Suppressor macrophage treated with lipopolysaccharide for 4 hours (primary cell): ENCODE measurements at regions not wholly inside any gene's neighbourhood (a gene's known extent, or its start where the extent isn't known, plus 50 kb on each side); places are given as distances from the start of the nearest gene placed in this dataset.
"Not testable (repeated sequence)": the region's sequence is repeated elsewhere in the genome, so short reads cannot be mapped to it uniquely, and the experiment has no call there.

Experiments used
- DNase-seq: peaks from one replicate; pipeline ENCODE4 v3.0.0-alpha.2; 2020

GRCh38 chr5:164145458-164145857 is 640.0 kb downstream of the MAT2B start:
- no peak for DNase-seq

- no peak for DNase-seq
Observed at GRCh38 chr5:164146223-164146622, 640.8 kb downstream of the MAT2B start.

GRCh38 chr5:164148292-164148691 is 642.9 kb downstream of the MAT2B start:
- DNase-seq: no peak

- DNase-seq: not testable (repeated sequence)
Observed at GRCh38 chr5:164152539-164152938, 647.1 kb downstream of the MAT2B start.

GRCh38 chr5:164153469-164154172 is 648.2 kb downstream of the MAT2B start:
- DNase-seq: no peak

GRCh38 chr5:164170814-164171213 is 665.4 kb downstream of the MAT2B start:
- DNase-seq: no peak

- no peak for DNase-seq
Observed at GRCh38 chr5:164175083-164175482, 669.7 kb downstream of the MAT2B start.

GRCh38 chr5:164179406-164179805 is 674.0 kb downstream of the MAT2B start:
- no peak for DNase-seq

GRCh38 chr5:164181604-164182003 is 676.2 kb downstream of the MAT2B start:
- no peak for DNase-seq

- DNase-seq: no peak
Observed at GRCh38 chr5:164184158-164184557, 678.7 kb downstream of the MAT2B start.

- no peak for DNase-seq
Observed at GRCh38 chr5:164185000-164185399, 679.6 kb downstream of the MAT2B start.

GRCh38 chr5:164186550-164186949 is 681.1 kb downstream of the MAT2B start:
- DNase-seq: no peak

GRCh38 chr5:164187785-164188184 is 682.4 kb downstream of the MAT2B start:
- DNase-seq: no peak

- DNase-seq: no peak
Observed at GRCh38 chr5:164188733-164189148, 683.3 kb downstream of the MAT2B start.

- DNase-seq: no peak
Observed at GRCh38 chr5:164191240-164191639, 685.8 kb downstream of the MAT2B start.

GRCh38 chr5:164202338-164202737 is 696.9 kb downstream of the MAT2B start:
- DNase-seq: no peak

- no peak for DNase-seq
Observed at GRCh38 chr5:164203581-164204225, 698.3 kb downstream of the MAT2B start.

GRCh38 chr5:164204338-164204946 is 699.0 kb downstream of the MAT2B start:
- no peak for DNase-seq

- no peak for DNase-seq
Observed at GRCh38 chr5:164206196-164206595, 700.8 kb downstream of the MAT2B start.

- DNase-seq: no peak
Observed at GRCh38 chr5:164207646-164208045, 702.2 kb downstream of the MAT2B start.

GRCh38 chr5:164210491-164210890 is 705.1 kb downstream of the MAT2B start:
- no peak for DNase-seq

GRCh38 chr5:164214698-164215097 is 709.3 kb downstream of the MAT2B start:
- DNase-seq: no peak

- no peak for DNase-seq
Observed at GRCh38 chr5:164217464-164217863, 712.0 kb downstream of the MAT2B start.

GRCh38 chr5:164220522-164220921 is 715.1 kb downstream of the MAT2B start:
- DNase-seq: no peak
